AG04449 (cell line): ENCODE measurements at regions not wholly inside any gene's neighbourhood (a gene's known extent, or its start where the extent isn't known, plus 50 kb on each side); places are given as distances from the start of the nearest gene placed in this dataset.

Experiments used
- CTCF ChIA-PET: fragments of 350-600 bp; formaldehyde crosslinking; extraction: SDS; loops from one replicate; lab custom pipeline; 2021; ENCODE audit warnings: antibody characterized with exemption; lab: Yijun Ruan, JAX
- POLR2A ChIA-PET: fragments of 400-600, 350-600 bp; formaldehyde crosslinking; extraction: SDS; loops from one replicate; lab custom pipeline; 2020; ENCODE audit warnings: antibody characterized with exemption, inconsistent platforms; lab: Yijun Ruan, JAX
- DNase-seq: peaks from one replicate; pipeline ENCODE4 v3.0.0-alpha.2; 2010; ENCODE audit warnings: low read depth, low spot score
- H3K4me3 ChIP-seq: 2 replicates; pipeline ENCODE4 v1.5.1; 2011; ENCODE audit warnings: low read depth, mild to moderate bottlenecking, control low read depth, low read length
- TF ChIP-seq, protein P1 (sequence below): IDR thresholded peaks from one replicate; pipeline ENCODE4 v1.5.1; 2011; ENCODE audit warnings: mild to moderate bottlenecking, moderate library complexity, low read length, control low read depth, inconsistent platforms; ENCODE audit not compliant: insufficient read depth; ENCODE audit errors: missing control alignments

DNA sequence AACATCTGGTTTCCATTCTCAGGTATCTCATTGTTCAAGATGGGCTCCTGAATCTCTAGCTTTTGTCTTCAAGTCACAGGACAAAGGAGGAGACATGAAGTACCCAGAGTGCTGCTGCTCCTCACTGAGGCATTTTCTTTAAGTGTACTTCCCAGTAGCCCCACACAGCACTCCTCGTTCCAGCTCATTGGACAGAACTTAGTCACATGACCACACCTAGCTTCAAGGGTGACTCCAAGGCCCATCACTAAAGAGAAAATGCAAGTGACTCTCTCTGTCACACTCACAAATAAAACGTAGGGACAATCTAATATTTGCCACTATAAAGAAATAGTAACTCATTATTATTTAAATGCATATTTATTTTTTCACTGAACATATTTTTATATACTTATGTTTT is 58.3 kb upstream of the NEUROD6 start:
- ChIA-PET CTCF (no interaction called here), POLR2A (no interaction called here)
- no peak overlapping the region for H3K4me3 ChIP-seq
- DNase-seq = no peak
- TF ChIP-seq, protein P1, sequence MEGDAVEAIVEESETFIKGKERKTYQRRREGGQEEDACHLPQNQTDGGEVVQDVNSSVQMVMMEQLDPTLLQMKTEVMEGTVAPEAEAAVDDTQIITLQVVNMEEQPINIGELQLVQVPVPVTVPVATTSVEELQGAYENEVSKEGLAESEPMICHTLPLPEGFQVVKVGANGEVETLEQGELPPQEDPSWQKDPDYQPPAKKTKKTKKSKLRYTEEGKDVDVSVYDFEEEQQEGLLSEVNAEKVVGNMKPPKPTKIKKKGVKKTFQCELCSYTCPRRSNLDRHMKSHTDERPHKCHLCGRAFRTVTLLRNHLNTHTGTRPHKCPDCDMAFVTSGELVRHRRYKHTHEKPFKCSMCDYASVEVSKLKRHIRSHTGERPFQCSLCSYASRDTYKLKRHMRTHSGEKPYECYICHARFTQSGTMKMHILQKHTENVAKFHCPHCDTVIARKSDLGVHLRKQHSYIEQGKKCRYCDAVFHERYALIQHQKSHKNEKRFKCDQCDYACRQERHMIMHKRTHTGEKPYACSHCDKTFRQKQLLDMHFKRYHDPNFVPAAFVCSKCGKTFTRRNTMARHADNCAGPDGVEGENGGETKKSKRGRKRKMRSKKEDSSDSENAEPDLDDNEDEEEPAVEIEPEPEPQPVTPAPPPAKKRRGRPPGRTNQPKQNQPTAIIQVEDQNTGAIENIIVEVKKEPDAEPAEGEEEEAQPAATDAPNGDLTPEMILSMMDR = no peak

DNA sequence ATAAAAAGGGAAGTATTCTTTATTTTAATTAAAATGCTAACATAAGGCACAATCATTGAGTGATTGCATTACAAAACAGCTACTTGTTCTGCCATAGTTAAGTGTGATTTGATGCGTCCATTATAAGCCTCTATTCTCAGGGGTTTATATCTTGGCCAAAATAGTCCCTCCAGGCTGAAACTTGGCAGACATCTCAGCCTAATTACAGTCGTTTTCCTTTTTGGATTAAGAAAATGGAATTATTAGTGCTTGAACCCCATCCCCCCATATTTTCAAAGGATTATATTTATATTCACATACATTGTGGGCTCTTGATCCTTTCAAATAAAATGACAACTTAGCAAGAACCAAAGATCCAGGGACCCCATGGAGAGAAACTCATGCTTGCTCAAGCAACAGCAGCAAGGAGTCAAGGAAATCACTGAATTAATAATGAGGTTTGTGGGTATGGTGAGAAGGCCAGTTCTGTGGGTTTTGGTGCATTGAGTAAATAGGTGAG is 66.7 kb upstream of the NEUROD6 start:
- CTCF ChIA-PET = no interaction called here
- TF ChIP-seq, protein P1 = no peak
- POLR2A ChIA-PET = no interaction called here
- no peak for DNase-seq
- H3K4me3 ChIP-seq = no peak overlapping the region

DNA sequence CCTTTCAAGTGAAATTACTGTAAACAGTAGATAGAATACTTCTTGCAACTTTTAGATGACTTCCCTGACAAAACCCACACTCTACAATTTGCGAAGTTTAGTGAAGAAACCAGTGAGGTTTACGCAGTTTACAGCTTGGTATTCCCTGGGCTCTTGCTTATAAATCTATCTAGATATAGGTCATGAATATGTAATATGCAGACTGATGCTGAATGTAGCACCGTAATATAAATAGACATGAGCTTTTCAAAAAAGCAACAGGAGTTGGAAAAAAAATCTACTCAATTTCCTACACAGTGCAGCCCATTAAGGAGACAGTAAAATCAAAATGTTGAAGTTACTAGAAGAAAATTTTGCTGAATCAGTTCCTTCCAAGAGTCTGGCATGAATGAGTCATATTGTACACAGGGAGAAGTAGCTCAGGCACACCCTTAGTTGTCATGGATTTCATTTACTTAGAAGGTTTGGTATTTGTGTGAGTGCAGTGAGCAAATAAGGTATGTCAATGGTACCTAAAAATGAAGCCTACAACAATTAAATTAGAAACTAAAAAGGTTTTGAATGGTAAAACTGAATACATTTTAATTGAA is 67.7 kb upstream of the NEUROD6 start:
- no peak overlapping the region for H3K4me3 ChIP-seq
- peak; percentile 3 for DNase-seq
- ChIA-PET POLR2A (no interaction called here), CTCF (no interaction called here)
- TF ChIP-seq, protein P1 = no peak

DNA sequence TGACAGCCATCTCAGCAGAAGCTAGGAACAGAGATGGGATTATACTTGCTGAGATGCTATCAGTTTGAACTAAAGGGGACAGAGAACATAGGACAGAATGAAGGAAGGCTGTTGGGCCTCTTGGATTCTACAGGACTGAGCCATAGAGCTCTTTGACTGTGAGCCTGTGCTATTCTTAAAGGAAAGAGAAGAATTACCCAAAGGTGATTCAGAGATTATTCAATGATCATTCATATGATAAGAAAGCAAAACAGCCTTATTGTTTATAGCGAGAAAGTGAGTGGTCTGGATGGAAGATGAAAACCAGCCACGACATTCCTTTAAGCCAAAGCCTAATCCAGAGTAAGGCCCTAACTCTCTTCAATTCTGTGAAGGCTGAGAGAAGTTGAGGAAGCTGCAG is 69.7 kb upstream of the NEUROD6 start:
- ChIA-PET POLR2A (no interaction called here), CTCF (interaction anchor here (0.6 kb wide), 1 partner anchor 12 kb away, joined by 3 read pairs; no protein-coding TSS in a partner anchor)
- DNase-seq = no peak
- TF ChIP-seq, protein P1 = no peak
- H3K4me3 ChIP-seq = no peak overlapping the region

DNA sequence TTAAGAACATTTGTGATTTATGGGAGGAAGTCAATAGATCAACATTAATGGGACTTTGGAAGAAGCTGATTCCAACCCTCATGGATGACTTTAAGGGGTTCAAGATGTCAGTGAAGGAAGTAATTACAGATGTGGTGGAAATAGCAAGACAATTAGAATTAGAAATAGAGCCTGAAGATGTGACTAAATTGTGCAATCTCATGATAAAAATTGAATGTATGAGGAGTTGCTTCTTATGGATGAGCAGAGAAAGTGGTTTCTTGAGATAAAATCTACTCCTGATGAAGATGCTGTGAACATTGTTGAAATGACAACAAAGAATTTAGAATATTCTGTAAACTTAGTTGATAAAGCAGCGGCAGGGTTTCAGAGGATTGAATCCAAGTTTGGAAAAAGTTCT is 70.9 kb upstream of the NEUROD6 start:
- no peak overlapping the region for H3K4me3 ChIP-seq
- DNase-seq = no peak
- TF ChIP-seq, protein P1 = no peak
- ChIA-PET POLR2A (no interaction called here), CTCF (no interaction called here)

DNA sequence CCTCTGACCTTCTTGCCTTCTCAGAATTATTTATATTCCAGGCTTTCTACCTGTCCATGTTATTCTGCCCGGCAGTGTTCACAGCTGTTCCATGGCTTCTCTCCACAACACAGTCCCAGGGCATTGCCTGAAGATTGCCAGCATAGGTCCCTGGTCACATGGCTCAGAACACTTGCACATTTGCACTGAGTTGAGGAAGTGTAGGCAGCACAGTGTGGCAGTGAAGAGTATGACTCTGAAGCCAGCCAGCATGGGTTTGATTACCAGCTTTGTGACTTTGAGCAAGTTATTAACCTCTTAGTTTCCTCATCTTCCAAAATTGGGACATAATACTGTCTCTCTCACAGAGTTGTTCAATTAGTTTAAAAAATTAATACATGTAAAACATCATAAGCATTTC is 73.2 kb upstream of the NEUROD6 start:
- ChIA-PET POLR2A (no interaction called here), CTCF (interaction anchor here (2.2 kb wide), 1 partner anchor 30 kb away, joined by 6 read pairs; no protein-coding TSS in a partner anchor)
- no peak for DNase-seq
- no peak overlapping the region for H3K4me3 ChIP-seq
- TF ChIP-seq, protein P1 = no peak
